ENCODE measurements at regions not wholly inside any gene's neighbourhood (a gene's known extent, or its start where the extent isn't known, plus 50 kb on each side); places are given as distances from the start of the nearest gene placed in this dataset.
"Not testable (repeated sequence)": the region's sequence is repeated elsewhere in the genome, so short reads cannot be mapped to it uniquely, and the experiment has no call there.

DNA sequence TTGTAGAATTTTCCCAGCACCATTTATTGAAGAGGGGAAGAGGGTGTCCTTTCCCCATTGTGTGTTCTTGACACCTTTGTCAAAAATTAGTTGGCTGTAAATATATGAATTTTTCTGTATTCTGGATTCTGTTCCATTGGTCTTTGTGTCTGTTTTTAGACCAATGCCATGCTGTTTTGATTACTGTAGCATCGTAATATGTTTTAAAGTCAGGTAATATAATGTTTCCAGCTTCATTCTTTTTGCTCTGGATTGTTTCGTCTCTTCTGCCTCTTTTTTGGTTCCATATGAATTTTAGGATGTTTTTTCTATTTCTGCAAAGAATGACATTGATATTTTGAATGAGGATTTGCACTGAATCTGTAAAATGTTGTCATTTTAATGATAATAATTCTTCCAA is 331.9 kb upstream of the RGS6 start:
- DNase-seq (ENCODE audit: low spot score) = no peak

DNA sequence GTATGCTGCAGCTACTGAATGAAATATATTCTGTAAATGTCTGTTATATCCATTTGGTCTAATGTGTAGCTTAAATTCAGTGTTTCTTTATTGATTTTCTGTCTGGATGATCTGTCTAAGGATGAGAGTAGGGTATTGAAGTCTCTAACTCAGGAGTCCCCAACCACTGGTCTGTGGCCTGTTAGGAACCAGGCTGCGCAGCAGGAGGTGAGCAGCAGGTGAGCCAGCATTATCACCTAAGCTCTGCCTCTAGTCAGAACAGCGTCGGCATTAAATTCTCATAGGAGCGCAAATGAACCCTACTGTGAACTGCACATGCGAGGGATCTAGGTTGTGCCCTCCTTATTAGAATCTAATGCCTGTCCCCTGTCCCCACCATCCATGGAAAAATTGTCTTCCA is 329.7 kb upstream of the RGS6 start:
- no peak for DNase-seq (ENCODE audit: low spot score)

DNA sequence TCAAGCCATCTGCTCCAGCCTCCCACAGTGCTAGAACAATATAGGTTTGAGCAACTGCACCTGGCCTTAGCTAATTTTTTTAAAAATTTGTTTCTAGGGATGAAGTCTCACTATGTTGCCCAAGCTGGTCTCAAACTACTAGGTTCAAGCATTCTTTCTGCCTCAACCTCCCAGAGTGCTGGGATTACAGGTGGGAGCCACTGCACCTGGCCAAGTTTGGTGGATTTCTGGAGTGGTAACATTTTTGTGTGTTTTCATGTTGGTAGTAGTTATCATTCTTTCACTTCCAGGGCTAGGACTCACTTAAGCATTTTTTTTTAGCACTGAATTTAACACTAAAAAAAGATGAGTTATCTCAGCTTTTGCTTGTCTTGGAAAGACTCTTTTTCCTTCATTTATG is 328.0 kb upstream of the RGS6 start:
- no peak for DNase-seq (ENCODE audit: low spot score)

DNA sequence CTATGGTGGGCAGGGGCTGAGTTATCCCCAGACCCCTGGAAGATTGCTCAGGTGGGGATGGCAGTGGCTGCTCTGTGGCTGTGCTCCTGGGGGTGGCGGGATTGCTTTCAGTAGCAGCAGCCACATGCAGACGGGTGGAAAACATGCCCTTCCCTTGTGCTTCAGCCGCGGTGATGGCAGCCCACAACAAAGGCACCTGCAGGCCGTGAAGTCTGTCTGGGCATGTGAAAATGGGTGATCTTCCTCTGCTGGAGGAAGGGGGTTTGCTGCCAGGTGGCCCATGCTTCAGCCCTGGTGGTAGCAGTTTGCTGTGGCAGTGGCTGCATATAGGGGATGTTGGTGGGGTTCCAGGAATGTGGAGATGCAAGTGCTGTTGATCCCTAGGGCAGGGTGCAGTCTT is 326.2 kb upstream of the RGS6 start:
- no peak for DNase-seq (ENCODE audit: low spot score)

DNA sequence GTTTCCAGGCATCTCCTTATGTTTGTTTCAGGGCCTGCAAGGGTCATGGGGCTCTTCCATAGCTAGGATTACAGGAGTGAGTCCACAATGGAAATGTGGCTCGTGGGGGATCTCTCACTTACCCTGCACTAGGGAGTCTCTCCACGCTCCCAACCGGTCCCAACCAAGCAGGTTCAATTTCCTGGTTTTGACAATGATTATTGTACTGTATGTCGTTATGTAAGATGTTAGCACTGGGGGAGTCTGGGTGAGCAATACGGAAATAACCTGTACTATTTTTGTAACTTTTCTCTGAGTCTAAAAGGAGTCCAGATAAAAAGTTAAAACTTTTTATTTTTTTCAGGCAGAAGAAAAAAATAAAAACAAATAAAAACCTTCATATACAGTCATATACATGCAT is 325.7 kb upstream of the RGS6 start:
- no peak for DNase-seq (ENCODE audit: low spot score)

- DNase-seq (ENCODE audit: low spot score) = no peak
Observed at GRCh38 chr14:71607056-71607455, 325.2 kb upstream of the RGS6 start.

- no peak for DNase-seq (ENCODE audit: low spot score)
Observed at GRCh38 chr14:71610149-71610548, 322.1 kb upstream of the RGS6 start.

GRCh38 chr14:71610797-71611196 is 321.4 kb upstream of the RGS6 start:
- no peak for DNase-seq (ENCODE audit: low spot score)

- DNase-seq (ENCODE audit: low spot score) = no peak
Observed at GRCh38 chr14:71613168-71613567, 319.1 kb upstream of the RGS6 start.

DNA sequence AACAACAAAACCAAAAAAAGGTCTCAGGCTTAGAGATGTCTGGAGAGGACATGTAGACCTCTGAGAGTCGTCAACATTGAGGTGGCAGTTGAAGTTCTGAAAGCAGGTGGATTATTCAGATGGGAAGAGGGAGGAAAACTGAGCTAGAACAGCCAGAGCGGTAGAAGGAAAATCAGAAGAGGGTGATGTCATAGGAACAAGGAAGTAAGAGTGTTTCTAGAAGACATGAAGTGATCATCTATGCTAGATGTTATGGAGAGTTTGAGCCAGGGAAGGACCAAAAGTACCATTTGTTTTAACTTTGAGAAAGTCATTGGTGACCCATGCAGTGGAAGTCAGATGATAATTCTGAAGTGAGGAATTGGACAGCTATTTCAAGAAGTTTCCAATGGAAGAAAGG is 316.2 kb upstream of the RGS6 start:
- DNase-seq (ENCODE audit: low spot score) = no peak

DNA sequence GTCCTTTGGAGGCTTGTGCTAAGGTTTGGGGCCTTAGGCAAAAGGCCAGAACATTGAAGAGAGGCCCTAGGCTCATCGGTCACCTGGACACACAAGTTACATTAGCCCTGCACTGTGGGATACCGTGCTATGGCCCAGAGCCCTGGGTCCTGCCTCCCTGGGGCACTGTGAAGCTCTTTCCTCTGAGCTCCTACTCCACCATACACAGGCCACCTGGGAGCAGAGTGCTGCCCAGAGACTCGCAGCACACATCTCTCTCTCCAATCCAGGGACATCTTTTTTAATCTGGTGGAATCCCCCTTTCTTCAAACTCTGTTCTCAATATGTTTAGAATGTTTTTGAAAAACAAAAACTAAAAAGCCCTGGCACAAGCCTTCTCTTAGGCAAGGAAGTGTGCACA is 314.2 kb upstream of the RGS6 start:
- no peak for DNase-seq (ENCODE audit: low spot score)

GRCh38 chr14:71618716-71619115 is 313.5 kb upstream of the RGS6 start:
- no peak for DNase-seq (ENCODE audit: low spot score)

GRCh38 chr14:71619472-71619871 is 312.8 kb upstream of the RGS6 start:
- DNase-seq (ENCODE audit: low spot score) = no peak

DNA sequence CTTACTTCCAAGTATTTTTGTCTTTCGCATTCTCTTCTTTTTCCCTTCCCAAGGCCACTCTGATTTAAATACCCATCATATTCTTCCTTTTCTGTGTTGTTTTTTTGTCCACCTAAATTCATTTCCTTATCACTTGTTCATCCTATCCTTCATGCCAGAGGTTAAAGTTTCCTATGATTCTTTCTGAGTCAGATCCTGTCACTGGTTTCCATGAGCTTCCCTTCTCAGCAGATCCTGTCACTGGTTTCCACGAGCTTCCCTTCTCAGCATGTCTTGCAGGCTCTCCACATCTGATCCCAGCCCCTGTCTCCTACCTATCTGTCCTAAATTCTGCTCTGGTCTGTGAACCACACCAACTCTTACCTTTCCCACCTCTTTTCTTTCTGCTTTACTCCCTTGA is 311.8 kb upstream of the RGS6 start:
- DNase-seq (ENCODE audit: low spot score) = peak; percentile 71

DNA sequence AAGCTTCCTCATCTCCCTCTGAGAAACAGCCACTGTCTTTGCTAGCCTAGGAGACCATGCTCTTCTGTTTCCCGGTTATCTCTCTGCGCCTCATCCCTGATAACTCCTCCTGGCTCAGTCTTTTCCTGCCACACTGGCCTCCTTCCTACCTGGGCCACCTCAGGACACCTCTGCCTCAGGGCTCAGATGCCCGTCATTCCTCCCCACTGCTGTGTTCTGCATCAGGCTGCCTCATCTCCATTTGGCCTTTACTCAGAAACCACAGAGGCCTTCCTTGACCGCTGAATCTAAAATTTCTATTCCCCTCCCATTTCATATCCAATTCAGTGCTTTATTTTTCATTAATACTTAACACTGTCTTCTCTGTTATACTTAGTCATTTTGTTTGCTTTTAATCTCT is 311.0 kb upstream of the RGS6 start:
- no peak for DNase-seq (ENCODE audit: low spot score)

- no peak for DNase-seq (ENCODE audit: low spot score)
Observed at GRCh38 chr14:71621980-71622605, 310.1 kb upstream of the RGS6 start.

GRCh38 chr14:71623939-71624338 is 308.3 kb upstream of the RGS6 start:
- DNase-seq (ENCODE audit: low spot score) = no peak

GRCh38 chr14:71625175-71625574 is 307.1 kb upstream of the RGS6 start:
- no peak for DNase-seq (ENCODE audit: low spot score)

- DNase-seq (ENCODE audit: low spot score) = no peak
Observed at GRCh38 chr14:71625891-71626701, 306.1 kb upstream of the RGS6 start.

GRCh38 chr14:71628433-71628832 is 303.8 kb upstream of the RGS6 start:
- DNase-seq (ENCODE audit: low spot score) = no peak

DNA sequence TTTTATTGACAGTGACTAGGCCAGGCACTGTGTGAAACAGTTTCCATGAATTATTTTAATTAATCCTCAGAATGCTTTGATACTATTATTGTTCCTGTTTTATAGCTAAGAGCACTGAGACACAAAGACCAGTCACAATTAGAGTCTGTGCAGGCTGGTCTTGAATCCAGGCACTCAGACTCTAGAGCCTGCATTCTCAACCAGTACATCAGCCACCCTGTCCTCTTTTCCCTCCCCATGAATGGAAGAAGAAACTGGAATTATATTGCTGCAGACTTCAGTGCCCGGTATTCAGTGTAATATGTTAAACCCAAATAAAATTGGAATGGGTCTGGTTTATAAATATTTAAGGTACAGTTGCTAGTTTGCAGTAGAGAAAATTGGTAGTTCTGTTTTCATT is 303.0 kb upstream of the RGS6 start:
- DNase-seq (ENCODE audit: low spot score) = no peak

DNA sequence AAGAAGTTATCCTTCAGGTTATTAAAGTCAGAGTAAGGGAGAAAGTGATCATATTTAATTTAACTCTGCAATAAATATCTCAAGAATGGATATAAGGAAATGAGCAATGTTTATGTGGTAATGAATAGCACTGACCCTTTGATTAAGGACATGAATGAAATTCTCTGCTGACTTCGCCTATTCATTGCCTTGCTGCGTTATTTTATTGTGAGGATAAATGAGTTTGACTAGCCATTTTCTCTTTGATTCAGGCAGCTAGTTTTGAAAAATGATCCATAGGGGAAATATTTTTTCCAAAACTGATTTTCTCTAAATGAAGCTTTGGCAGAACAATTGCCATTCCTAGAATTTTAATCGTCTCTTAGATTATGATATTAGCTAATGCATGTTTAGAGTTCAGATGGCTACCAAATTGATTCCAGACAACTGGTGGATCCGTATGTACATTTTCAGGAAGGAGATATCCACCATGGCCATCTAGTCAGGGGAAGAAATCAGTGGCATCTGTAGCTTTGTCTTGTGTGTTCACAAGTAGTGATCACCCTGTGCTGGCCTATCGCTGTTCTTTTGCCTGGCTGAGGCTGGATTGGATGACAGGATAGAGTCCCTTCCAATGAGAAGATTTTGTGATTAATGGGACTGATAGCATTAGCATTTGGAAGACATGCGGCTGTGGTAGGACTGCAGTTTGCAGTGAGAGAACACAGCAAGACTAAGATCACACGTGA is 302.3 kb upstream of the RGS6 start:
- no peak for DNase-seq (ENCODE audit: low spot score)

- DNase-seq (ENCODE audit: low spot score) = not testable (repeated sequence)
Observed at GRCh38 chr14:71631030-71631429, 301.2 kb upstream of the RGS6 start.

All from RKO (cell line).